NCI-H526 treated with DMSO at 0.1 percent for 48 hours (cell line): ENCODE measurements at regions not wholly inside any gene's neighbourhood (a gene's known extent, or its start where the extent isn't known, plus 50 kb on each side); places are given as distances from the start of the nearest gene placed in this dataset.

Source experiments
- DNase-seq: peaks from one replicate; lab custom pipeline; 2025; lab: John Stamatoyannopoulos, UW

DNA sequence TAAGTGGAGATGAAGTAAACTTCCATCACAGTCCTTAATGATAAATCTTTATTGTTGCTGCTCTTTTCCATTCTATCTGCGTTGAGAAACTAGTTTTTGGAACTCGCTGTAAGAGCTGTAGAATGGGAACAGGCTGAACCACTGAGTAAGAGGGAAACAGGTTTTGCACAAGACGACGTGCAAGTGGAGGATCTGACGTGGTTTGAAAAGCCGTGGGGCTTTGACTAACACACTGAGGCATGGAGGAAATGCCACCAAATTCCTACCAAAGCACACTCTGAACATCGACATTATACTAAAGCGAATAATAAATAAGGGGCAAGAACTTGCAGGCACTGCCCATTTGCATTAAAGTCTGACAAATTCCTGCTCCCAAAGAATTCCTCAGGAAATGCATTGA is 160.6 kb downstream of the KLF6 start:
- DNase-seq: no peak

DNA sequence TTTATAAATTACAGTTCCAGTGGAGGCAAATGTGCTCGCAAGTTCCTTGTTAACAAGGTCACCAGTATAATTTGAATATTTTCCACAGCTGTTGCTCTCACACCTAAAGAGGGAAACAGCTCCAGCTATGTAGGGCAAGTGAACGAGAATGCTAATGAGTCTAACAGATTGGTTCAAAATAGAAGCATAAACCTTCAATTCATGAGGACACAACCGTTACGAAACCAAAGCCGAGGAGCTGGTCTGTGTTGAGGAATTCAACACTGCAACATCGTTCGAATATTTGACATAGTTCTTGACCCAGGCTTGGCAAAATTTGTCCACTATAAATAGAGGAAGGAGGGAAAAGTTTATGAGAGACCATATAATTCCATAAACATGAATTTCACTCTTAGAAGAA is 161.3 kb downstream of the KLF6 start:
- DNase-seq: peak; percentile 62

DNA sequence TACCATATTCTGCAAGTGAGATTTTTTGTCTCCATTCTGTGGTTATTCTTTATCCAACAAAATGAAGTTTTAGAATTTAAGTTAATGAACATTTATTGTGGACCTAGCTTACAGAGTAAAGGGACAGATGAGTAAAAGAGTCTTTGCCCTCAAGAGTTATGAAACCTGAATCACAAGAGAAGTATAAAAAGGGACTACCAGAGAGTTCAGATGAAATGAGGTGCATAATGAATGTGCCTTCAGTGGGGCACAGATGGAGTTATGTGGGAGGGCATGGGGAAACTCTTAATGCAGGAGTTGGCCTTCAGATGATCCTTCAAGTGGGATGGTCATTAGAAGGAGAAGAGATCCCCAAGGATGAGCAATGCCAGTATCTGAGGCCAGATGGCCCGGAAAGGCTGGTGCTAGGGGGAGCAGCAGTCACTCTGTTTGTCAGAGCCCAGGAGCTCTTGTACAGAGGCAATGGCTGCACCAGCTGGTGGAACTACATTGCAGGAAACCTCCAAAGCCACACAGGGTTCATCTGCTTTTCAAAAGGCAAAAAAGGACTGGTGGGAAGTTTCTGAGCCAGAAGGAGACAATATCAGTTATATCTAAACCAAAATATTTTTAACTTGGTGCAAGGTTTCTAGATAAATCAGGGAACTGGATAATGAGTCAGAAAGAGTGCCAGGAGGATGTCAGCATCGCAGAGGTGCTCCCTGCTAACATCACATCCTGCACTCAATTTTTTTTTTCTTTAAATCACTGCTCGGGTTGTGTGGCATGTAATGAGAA is 162.0 kb downstream of the KLF6 start:
- DNase-seq: no peak

DNA sequence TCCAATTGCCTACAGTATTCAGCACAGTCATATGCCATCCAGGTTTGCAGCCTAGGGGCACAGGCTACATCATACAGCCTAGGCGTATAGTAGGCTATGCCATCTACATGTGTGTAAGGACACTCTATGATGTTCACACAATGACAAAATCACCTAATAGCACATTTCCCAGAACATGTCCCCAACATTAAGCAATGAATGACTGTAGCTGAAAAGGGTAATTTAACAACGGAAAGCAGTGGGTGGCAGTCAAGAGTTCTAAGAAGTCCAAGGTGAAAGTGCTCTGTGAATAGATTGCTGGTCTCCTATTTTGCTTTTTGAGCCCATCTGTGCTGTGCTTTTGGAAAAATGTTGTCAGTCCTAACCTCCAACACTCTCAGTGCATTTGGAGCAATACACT is 162.6 kb downstream of the KLF6 start:
- DNase-seq: no peak

DNA sequence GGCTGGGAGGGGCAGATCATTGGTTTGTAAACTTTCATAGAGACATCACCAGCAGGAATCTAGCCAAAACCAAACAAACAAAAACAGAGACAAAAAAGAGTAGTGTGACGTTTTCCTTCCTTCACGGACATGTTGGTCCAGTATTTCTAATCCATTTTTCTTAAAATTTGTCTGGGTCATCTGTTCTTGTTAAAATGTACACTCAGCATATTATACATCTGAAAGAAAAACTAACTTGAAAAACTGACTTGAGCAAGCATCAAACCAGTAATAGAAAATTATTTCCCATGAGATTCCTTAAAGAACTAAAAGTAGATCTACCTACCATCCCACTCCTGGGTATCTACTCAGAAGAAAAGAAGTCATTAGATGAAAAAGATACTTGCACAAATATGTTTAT is 164.2 kb downstream of the KLF6 start:
- DNase-seq: no peak

DNA sequence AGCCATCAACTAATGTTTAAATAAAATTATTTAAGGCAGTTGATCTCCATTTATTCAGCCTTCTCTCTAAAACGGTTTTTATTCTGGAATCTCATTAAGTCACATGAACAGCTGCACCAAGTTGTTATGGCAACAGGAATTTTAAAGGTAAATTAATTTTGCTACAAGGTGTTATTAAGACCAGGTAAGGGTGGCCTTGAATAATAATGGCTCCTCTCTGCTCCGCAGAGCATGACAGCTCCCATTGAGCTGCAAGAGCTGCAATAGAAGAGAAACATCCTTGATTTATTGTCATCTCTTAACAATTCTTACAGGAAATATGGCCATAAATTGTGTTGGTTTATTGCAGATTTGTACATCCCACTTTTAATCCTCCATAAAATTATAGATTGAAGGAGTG is 165.8 kb downstream of the KLF6 start:
- DNase-seq: no peak

DNA sequence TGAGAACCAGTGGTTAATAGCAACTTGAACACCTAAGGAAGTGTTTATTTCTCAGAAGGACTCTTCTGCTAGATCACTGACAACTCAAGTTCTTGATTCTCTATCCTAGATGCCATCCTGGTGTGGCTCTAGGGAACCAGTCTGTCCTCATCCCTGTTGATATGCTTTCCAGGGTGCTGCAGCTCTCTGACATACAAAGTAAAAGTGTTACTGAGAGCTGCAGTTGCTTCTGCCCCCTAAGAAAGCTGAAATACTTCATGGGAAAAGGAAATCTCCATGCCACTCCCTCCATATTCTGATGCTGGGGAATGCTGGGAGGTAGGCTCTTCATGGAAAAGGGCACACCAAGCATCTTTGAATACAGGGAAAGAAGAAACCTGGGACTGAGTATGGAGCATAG is 168.1 kb downstream of the KLF6 start:
- no peak for DNase-seq

DNA sequence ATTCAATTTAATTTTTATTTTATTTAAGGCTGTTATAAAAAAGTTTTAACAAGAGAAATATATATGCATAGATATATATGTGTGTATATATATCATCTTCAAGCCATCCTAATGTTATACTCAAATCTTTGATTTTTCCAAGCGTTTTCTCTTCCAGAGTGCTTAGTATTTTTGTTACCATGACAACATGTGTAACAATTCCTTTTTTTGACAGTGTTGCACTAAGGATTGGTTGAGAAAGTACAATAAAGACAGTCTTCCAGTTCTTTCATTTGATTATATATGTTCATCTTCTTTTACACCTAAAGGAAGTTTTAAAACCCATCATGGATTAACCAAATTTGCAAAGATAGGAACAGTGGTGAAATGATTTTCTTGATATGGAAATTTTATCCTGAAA is 171.7 kb downstream of the KLF6 start:
- no peak for DNase-seq

DNA sequence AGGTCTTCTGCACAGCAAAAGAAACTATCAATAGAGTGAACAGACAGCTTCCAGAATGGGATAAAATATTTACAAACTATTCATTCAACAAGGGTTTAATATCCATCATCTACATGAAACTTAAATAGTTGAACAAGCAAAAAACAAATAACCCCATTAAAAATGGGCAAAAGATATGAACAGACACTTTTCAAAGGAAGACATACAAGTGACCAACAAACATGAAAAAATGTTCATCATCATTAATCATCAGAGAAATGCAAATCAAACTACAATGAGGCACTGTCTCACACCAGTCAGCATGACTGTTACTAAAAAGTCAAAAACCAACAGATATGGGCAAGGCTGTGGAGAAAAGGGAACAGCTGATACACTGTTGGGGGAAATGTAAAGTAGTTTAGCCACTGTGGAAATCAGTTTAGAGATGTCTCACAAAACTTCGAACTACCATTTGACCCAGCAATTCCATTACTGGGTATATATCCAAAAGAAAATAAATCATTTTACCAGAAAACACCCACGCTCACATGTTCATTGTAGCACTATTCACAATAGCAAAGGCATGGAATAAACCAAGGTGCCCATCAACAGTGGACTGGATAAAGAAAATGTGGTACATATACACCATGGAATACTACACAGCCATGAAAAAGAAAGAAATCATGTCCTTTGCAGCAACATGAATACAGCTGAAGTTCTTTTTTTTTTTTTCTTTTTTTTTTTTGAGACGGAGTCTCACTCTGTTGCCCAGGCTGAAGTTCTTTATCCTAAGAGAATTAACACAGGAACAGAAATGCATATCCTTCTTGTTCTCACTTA is 172.6 kb downstream of the KLF6 start:
- DNase-seq: no peak

DNA sequence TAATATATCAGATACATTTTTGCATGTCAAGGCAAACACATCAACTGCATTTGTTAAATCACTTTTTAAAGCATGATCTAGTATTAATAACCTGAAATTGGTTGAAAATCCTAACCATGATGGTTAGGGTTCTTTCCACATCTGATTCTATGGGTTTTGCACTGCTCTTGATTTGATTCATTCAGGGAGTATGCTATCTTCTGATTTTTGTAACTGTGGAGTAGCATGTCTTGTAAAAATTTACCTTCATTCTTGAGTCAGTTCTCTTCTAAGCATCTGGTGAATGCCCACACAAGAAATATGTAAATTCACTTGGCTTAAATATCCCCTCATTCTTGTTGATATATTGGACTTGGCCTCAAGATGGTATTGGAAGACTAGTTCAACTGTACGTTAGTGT is 178.7 kb downstream of the KLF6 start:
- no peak for DNase-seq

DNA sequence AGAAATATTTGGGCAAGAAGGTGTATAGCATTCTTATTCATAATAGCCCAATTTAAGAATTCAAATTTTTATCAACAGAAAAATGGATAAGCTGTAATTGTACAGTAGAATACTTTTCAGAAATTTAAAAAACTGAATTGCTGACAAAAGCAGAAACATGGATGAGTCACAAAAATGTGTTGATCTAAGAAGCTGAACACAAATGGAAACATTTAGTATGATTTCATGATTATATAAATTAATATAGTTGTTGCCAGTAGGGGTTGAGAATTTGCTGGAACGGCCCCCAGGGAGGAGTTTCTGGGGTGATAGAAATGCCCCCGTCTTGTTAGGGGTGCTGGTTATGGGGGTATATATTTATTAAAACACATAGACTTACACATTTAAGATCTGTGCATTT is 179.1 kb downstream of the KLF6 start:
- no peak for DNase-seq

DNA sequence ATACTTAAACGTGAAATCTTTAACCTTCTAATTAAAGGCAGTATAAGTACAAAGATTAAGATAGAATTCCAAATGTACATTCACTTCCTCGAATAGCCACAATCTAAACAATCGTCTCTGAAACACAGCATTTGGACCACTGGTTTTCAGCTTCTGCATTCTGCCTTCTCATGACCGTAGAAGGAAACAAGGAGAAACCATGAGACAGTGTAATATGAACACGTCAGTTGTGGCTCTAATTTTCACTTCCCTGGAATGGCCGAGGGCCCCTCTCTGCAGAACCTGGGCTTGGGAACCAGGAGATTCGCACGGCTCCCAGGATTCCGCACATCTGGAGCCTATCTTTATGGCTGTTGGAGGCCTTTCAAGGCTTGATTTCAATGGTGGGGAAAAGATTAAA is 189.3 kb downstream of the KLF6 start:
- DNase-seq: no peak

DNA sequence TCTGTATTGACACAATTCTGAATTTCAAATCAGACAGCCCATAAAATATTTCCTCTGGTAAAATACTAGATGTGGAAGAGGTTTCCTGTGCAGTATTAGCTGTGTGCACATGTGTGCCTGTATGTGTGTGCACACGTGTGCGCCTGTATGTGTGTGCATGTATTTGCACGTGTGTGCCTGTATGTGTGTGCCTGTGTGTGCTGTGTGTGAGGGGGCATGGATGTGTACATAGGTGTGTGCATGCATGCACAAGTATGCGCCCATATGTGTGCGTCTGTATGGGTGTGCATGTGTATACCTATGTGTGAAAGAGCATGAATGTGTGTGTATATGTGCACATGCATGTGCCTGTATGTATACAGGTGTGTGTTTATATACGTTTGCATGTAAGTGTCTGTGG is 191.4 kb downstream of the KLF6 start:
- DNase-seq: no peak

DNA sequence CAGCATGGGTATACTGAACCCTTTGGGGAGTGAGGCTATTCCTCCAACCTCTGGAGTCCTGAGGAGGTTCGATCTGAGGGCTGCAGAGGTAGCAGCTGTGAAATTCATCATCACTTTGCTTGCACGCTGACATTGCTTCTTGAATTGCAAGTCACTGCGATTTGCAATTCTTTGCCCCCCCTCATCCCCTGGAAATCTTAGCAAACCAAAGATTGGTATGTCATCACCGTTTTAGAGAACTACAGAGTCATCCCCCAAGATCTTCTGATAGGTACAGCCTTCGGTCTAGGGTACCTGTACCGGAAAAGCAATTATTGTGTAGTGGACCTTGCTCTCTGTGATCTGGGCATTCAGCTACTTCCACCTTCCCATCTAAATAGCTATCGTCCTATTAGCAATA is 192.6 kb downstream of the KLF6 start:
- no peak for DNase-seq

DNA sequence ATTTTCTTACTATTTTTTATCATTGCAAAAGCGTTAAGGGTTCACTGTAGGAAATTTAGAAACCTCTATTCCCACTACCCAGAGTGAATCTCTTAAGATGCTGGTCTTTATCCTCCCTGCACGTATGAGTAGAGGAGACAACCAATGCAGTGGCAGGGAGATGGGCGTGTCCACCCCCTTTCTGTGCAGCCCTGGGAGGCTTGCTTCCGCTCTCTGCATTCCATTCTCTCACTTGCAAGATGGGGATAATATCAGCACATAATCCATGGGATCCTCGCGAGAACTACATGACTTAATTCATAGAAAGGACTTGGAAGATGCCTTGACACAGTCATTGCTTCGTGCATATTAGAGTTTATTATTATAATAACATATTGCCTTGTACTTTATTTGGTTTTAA is 196.2 kb downstream of the KLF6 start:
- DNase-seq: no peak

DNA sequence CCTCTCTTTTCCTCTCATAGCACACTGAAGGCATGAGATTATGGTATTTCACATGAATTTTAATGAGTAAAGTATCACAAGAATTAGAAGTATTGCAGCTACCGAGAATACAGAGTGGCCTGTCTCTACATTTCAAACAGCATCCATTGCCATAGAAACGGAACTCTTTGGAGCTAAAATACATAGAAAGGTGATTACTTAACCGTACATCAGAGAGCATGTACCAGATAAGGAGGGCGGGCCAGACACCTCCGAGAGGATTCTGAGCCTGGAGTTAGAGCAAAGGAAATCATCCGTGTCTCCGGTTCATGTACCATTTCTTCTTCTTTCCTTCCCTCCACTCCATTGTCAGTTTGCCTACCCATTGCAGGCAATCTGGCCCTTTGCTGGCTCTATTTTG is 196.7 kb downstream of the KLF6 start:
- no peak for DNase-seq

DNA sequence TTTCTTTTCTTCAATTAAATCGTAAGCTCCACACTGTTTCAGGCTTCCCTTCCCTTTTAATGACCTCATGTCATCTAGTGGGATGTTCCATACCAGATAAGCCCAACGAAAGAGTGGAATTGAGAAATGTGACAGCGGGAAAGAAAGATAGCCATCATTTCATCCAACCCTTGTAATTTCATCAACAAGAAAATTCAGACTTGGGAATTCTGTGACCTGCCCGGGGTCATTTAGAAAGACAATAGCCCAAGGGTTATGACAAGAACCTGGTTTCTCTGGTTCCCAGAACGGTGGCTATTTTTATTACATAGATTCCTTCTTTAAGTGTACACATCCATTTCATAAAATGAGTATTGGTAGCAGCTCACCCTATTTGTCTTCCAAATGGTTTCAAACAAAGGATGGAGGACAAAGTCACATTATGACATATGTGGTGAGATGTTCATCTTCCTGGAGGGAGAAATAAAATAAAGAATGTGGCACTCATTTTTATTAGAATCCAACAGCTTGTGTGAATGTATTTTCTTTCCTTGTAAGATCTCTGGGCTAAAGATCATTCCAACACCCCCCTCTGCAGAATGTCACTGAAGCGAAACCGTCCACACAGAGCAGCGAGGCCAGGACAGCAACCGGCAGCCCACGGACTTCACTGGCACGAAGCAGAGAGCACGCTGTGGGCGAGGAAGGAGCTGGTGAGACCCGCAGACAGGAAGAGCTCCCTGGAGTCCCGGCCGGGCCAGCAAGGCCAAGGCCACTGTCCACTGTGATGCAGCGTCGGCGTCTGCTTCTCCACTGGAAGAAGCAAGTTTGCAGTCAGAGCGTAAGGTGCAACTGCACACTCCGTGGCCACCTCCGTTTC is 199.9 kb downstream of the KLF6 start:
- no peak for DNase-seq

DNA sequence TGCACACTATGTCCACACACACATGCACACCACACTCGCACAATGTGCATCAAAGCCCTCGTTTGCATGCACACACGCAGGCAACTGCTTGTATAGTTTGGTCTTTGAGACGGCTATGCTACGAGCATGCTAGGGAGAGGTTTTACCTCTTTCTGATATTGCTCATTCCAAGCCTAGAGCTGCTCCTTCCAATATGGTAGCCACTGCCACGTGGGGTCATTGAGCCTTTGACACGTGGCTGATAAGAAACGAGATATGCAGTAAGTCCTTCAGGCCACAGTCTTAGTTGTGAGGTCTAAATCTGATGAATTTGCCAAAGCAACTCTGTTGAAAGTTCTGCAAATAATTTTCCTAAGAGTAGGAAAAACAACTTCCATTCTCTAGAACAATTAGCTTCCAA is 204.4 kb downstream of the KLF6 start:
- no peak for DNase-seq

DNA sequence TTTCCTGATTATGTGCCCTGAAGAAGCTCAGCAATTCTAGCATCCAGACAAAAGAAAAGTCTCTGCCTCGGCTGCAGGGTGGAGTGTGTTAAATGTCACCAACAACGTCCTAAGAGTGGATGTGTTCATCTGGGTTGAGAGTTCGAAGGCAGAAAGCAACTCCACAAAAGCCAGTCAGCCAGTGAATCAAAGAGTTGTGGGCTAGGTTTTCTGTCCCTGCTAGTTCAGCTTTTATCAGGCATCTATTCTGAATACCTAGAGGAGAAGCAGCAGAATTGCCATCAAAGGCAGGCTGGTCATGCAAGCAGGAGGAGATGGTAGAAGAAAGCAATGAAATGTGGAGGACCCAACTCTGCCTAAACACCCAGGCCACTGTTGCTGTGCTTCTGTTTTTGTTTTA is 205.2 kb downstream of the KLF6 start:
- DNase-seq: no peak

DNA sequence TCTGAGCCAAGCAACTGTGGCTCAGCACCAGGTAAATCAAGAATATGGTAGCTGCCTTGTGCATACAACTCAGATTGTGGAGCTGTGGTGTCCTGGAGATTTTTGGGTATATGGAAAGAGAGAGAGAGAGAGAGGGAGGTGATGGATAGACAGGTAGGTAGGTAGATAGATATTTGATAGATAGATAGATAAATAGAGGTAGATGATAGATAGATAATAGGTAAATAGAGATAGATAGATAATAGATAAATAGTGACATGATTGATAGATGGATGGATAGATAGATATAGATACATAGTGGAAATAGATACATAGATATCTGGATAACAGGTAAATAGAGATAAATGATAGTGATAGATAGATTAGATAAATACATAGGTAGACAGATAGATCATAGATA is 206.3 kb downstream of the KLF6 start:
- no peak for DNase-seq

DNA sequence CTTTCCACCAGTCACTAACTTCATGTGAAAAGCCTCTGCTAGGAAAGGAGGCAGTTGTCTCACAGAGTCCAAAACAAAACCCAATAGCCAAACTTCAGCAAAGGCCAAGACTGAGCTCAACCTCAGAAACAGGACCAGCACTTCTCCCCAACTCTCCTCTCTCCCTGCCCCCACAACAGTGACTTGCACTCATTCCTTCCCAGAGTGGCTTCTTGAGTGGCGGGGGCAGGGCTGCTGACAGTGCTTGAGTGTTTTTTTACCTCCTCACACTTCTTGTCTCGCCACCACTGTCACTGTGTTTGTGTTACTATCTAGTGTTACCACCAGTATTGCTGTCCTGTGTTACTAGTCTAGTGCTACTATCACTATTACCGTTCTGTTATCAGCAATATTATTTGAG is 206.8 kb downstream of the KLF6 start:
- no peak for DNase-seq

DNA sequence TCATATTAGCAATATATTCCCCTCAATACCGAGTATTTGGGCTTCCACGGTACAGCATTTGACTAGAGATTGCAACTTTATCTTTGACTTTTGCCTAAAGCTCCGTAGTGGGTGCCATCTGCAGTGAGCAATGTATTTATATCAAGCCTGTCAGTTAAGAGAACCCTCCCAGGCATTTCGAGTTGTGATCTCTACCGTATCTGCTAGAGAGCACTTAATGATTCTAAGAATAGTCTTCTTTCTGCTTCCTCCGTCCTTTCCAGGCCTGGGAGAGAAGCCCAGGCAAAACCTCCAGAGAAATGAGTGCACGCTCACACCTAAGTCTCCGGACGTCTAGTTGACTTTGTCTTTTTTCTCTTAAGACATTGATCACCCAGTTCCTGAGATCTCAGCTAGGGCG is 210.6 kb downstream of the KLF6 start:
- DNase-seq: no peak

DNA sequence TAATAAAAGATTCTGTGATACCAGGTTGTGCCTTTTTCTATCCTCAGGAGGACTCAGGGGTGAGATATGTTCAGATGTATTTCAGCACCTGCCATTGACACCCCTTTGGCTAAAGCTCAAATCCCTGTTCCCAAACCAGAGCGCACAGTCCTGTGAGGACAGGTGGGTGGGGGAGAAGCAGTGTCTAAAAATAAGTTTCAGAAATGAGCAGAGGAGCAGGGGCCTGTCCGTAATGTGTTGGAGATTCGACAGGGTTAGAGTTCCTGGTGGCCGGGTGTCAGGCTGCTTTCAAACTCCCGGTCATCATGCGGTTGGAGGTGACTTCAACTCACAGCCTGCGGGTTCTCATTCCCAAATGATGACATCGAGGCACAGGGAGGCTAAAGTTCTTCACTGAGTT is 211.5 kb downstream of the KLF6 start:
- DNase-seq: no peak
